DMS53 treated with DMSO at 0.1 percent for 48 hours (cell line): ENCODE measurements at regions not wholly inside any gene's neighbourhood (a gene's known extent, or its start where the extent isn't known, plus 50 kb on each side); places are given as distances from the start of the nearest gene placed in this dataset.

Source experiments
- DNase-seq: peaks from one replicate; lab custom pipeline; 2025; ENCODE audit not compliant: unreplicated experiment; lab: John Stamatoyannopoulos, UW

GRCh38 chr16:72286936-72287620 is 115.1 kb upstream of the PMFBP1 start:
- DNase-seq, result no peak

- no peak for DNase-seq
Observed at GRCh38 chr16:72285728-72286127, 113.8 kb upstream of the PMFBP1 start.

- DNase-seq, result no peak
Observed at GRCh38 chr16:72285324-72285723, 113.4 kb upstream of the PMFBP1 start.

GRCh38 chr16:72284042-72284789 is 112.3 kb upstream of the PMFBP1 start:
- DNase-seq, result no peak

GRCh38 chr16:72282362-72282761 is 110.4 kb upstream of the PMFBP1 start:
- no peak for DNase-seq

GRCh38 chr16:72278301-72278700 is 106.3 kb upstream of the PMFBP1 start:
- DNase-seq, result no peak

GRCh38 chr16:72277749-72278148 is 105.8 kb upstream of the PMFBP1 start:
- DNase-seq, result no peak

- DNase-seq, result no peak
Observed at GRCh38 chr16:72271699-72272240, 99.8 kb upstream of the PMFBP1 start.

- no peak for DNase-seq
Observed at GRCh38 chr16:72270531-72270930, 98.6 kb upstream of the PMFBP1 start.

GRCh38 chr16:72266836-72267235 is 94.9 kb upstream of the PMFBP1 start:
- no peak for DNase-seq

- no peak for DNase-seq
Observed at GRCh38 chr16:72264771-72265170, 92.8 kb upstream of the PMFBP1 start.

- no peak for DNase-seq
Observed at GRCh38 chr16:72262711-72263110, 90.8 kb upstream of the PMFBP1 start.

GRCh38 chr16:72261127-72261526 is 89.2 kb upstream of the PMFBP1 start:
- no peak for DNase-seq

- no peak for DNase-seq
Observed at GRCh38 chr16:72256398-72257066, 84.6 kb upstream of the PMFBP1 start.

- DNase-seq, result no peak
Observed at GRCh38 chr16:72255786-72256185, 83.8 kb upstream of the PMFBP1 start.

GRCh38 chr16:72247821-72248253 is 75.9 kb upstream of the PMFBP1 start:
- DNase-seq, result no peak

- DNase-seq, result no peak
Observed at GRCh38 chr16:72246423-72246822, 74.5 kb upstream of the PMFBP1 start.

- no peak for DNase-seq
Observed at GRCh38 chr16:72244853-72245252, 72.9 kb upstream of the PMFBP1 start.

GRCh38 chr16:72243621-72244020 is 71.7 kb upstream of the PMFBP1 start:
- no peak for DNase-seq

- no peak for DNase-seq
Observed at GRCh38 chr16:72242757-72243156, 70.8 kb upstream of the PMFBP1 start.

GRCh38 chr16:72241930-72242329 is 70.0 kb upstream of the PMFBP1 start:
- DNase-seq, result peak; percentile 47

GRCh38 chr16:72241008-72241407 is 69.1 kb upstream of the PMFBP1 start:
- peak; percentile 57 for DNase-seq
